ENCODE measurements at regions not wholly inside any gene's neighbourhood (a gene's known extent, or its start where the extent isn't known, plus 50 kb on each side); places are given as distances from the start of the nearest gene placed in this dataset.
"Not testable (repeated sequence)": the region's sequence is repeated elsewhere in the genome, so short reads cannot be mapped to it uniquely, and the experiment has no call there.

- DNase-seq = no peak
Observed at GRCh38 chr18:1150344-1150743, 245.7 kb downstream of the ADCYAP1 start.

GRCh38 chr18:1152958-1153357 lies 248.3 kb downstream of the ADCYAP1 start:
- not testable (repeated sequence) for DNase-seq

- DNase-seq = no peak
Observed at GRCh38 chr18:1173593-1173992, 268.9 kb downstream of the ADCYAP1 start.

GRCh38 chr18:1177232-1177631 lies 272.6 kb downstream of the ADCYAP1 start:
- no peak for DNase-seq

- DNase-seq = no peak
Observed at GRCh38 chr18:1191341-1191740, 286.7 kb downstream of the ADCYAP1 start.

GRCh38 chr18:1213126-1213525 lies 308.5 kb downstream of the ADCYAP1 start:
- no peak for DNase-seq

- no peak for DNase-seq
Observed at GRCh38 chr18:1222880-1223279, 318.2 kb downstream of the ADCYAP1 start.

GRCh38 chr18:1227025-1227424 lies 322.4 kb downstream of the ADCYAP1 start:
- DNase-seq = no peak

- no peak for DNase-seq
Observed at GRCh38 chr18:1229634-1230033, 325.0 kb downstream of the ADCYAP1 start.

GRCh38 chr18:1232867-1233266 lies 328.2 kb downstream of the ADCYAP1 start:
- no peak for DNase-seq

DNA sequence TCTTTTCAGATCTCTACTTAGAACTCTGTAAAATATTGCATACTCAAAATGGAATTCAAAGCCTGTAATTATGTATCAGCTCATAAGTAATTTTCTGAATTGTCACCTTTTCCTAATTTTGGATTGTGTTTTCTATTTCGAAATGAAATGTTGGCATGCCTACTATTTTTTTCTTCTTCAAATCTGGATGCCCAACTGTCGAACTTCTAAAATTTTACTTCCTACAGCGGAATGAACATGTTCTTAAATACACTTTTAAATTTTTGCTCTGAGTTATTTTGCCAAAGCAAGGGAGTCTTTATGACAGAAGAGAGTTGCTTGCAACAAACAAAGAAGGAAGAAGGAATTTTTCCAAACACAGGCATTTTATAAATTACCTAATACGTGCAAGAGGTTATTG lies 336.0 kb downstream of the ADCYAP1 start:
- DNase-seq = no peak

- no peak for DNase-seq
Observed at GRCh38 chr18:1244397-1245122, 339.9 kb downstream of the ADCYAP1 start.

GRCh38 chr18:1246827-1247226 lies 342.2 kb downstream of the ADCYAP1 start:
- DNase-seq = no peak

DNA sequence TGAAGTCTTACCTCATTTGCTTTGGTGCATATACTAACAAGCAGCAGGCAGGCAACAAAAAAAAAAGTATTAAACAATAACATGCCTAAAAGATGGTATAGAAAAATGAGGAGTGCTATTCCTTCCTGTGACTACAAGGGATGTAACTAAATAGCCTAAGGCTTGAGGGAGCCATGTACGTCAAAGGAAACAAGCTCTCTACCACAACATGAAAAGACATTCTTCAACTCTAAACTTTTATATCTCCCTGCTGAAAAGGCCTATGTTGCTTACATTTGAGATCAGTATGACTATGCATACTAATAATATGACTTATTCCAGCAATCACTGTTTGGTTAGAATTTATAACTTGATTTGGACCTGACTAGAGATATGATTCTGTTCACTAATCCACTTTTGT lies 347.9 kb downstream of the ADCYAP1 start:
- DNase-seq = no peak

GRCh38 chr18:1252936-1253335 lies 348.3 kb downstream of the ADCYAP1 start:
- no peak for DNase-seq

GRCh38 chr18:1253827-1254226 lies 349.2 kb downstream of the ADCYAP1 start:
- DNase-seq = no peak

DNA sequence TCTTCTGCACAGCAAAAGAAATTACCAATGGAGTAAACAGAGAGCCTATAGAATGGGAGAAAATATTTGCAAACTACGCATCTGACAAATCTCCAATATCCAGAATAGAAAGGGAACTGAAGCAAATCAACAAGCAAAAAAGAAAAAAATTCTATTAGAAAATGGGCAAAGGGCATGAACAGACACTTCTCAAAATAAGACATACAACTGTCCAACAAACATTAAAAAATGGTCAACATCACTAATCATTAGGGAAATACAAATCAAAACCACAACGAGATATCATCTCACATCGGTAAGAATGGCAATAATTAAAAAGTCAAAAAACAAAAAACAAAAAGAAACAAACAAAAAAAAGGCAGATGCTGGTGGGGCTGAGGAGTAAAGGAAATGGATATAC lies 356.4 kb downstream of the ADCYAP1 start:
- DNase-seq = no peak

DNA sequence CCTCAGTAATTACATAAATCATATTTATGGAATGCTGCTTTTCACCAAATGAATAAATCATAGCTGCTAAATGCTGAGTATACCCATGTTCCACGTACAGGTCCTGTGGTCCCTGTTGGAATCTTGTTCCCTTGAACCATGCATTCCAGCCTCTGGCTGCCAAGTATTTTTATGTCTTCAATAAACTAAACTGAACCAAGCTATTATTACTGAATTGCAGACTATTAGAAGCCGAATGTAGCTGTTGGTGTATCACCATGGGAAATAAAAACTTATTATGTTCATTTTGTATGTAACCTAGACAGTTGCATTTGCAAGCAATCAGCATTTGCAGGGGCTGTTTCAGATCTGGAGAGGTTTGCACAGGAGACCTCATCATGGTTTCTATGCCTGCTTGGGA lies 362.4 kb downstream of the ADCYAP1 start:
- DNase-seq = no peak

DNA sequence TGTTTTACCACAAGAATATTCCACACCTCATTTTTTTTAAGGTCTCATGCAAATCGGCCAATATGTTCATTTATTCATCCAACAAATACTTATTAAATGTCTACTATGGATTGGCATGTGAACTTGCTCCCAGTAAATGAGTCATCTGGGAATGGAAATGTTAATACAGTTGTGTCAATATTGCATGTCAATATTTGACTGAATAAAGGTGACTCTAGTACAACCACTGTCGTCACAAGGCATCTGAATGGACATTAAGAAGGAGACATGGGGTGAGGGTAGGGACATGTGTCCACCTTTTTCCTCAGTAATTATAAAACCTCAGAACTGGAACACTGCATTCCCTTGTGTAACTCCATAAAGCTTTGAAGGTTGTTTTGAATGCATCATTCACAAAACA lies 365.4 kb downstream of the ADCYAP1 start:
- no peak for DNase-seq

- DNase-seq = no peak
Observed at GRCh38 chr18:1273469-1273868, 368.8 kb downstream of the ADCYAP1 start.

DNA sequence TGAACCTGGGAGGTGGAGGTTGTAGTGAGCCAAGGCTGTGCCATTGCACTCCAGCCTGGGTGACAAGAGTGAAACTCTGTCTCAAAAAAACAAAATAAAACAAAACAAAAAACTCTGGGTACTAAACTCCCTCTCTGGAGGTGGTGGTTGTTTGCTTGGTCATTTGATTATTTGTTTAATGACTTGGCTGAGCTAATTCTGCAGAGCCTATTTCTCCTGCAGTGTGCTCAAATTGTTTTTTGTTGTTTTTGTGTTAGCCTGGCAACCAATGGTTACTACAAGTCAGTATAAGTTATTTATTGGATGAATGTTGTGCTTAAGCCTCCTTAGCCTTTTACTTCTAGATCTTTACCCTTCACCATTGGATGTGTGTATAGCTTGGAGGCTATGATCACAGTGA lies 387.5 kb downstream of the ADCYAP1 start:
- DNase-seq = no peak

DNA sequence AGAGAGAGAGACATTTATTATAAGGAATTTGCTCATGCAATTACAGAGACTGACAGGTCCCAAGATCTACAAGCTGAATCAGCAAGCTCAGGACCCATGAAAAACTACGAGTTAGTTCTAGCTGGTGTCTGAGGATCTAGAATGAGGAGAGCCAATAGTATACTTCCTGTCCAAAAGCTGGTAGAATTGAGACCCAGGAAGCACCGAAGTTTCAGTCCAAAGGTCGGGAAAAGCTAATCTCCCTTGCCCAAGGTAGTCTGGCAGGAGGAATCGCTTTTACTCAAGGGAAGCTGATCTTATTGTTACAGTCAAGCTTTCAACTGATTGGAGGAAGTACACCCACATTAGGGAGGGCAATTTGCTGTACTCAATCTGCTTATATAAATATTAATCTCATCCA lies 389.6 kb downstream of the ADCYAP1 start:
- no peak for DNase-seq

DNA sequence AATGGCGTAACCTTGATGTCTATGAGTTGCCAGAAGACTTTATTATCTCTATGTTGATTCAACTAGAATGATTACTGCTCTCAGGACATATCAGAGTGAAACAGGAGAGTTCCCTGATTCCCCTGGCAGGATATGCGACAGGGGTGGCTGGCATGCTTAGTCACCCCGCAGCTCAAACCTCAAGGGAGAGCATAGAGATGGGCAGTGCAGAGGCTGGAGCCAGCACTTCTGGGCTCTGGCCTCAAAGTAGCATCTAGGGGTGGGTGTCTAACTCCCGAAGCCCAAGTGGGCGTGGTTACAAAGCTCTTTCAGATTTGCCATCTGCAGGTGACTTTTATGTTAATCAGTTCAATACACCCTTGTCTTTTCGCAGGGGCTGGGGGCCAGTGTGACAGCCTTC lies 391.6 kb downstream of the ADCYAP1 start:
- DNase-seq = no peak

GRCh38 chr18:1302861-1303260 lies 398.2 kb downstream of the ADCYAP1 start:
- DNase-seq = no peak

GRCh38 chr18:1304392-1304992 lies 399.8 kb downstream of the ADCYAP1 start:
- DNase-seq = no peak

All from stimulated activated naive CD4-positive, alpha-beta T cell treated with Interleukin-2 at 50 U/mL for 16 hours (primary cell).